IPS DF 19.7 (cell line): ENCODE measurements at regions not wholly inside any gene's neighbourhood (a gene's known extent, or its start where the extent isn't known, plus 50 kb on each side); places are given as distances from the start of the nearest gene placed in this dataset.

Source experiments
- DNase-seq: peaks from one replicate; pipeline ENCODE4 v3.0.0-alpha.2; 2013; ENCODE audit warnings: low read depth, low spot score

DNA sequence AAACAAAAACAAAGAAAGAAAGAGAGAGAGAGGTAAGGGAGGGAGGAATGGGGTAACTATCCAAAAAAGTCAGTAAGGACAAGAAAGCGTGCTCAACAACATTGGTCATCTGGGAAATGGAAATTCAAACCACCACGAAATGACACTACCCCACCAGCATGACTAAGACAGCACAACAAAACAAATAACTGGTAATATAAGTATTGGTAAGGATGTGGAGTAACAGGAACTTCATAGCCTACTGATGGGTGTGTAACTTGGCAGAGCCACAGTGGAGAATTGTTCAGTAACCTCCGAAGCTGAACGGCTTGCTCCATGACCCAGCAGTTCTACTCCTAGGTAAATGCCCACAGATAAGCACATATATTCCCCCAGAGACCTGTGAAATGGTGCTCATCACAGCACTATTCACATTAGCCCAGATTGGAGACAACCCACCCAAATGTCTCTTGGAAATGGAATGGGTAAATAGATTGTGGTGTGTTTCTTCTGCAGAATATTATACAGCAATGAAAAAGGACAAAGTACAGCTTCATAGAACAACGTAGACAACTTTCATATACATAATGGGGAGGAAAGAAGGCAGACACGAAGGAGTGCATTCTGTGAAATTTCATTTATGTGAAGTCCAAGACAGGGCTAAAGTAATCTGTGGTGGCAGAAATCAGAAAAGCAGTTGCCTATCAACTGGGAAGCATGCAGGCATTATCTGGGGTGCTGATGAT lies 95.5 kb upstream of the ATP6AP2 start:
- no peak for DNase-seq

DNA sequence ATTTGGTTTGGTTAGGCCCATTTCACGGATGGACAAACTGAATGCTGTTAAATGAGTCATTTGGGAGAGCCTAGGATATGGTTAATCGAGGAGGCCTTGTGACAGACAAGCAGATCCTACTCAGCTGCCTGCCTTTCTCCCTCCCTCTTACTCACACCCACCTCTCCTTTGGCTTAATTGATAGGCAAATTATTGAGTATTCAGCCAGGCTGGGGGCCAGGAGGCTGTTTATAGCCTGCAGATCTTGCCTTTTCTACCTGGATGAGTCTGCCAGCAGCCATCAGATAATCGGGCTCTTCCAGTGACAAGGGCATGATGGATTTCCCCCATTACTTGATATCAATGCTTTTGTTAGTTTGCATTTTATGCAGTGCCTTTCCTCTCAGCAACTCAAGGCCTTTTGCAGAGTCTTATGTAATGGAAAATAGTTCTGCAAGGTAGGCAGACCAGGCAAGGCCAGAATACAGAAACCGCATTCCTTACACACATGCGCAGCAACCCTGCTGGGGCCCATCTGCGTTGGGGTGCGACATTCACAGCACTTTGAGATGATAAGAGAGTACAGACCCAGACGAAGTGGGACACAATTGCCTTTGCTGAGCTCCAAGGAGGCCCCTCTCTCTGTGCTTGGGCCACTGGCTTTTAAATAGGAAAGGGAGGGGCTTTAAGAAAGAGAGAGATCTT lies 96.2 kb upstream of the ATP6AP2 start:
- DNase-seq: no peak

DNA sequence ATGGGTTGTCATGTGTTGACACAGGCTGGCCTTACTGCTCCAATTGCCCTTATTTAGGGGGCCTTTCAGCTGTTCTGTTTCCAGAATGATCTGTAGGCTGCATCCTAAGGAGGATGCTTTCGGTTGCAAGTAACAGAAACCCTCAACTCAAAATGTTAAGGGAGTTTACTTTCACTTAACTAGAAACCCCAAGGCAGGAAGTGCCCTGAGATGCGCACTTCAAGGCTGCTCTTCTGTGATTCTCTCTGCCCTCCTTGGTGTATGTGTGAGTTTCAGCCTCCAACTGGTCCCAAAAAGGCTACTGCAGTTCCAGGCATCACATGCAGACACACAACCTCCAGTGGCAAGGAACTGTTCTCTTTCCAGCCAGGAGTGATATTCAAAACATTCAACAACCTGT lies 97.3 kb upstream of the ATP6AP2 start:
- DNase-seq: no peak

DNA sequence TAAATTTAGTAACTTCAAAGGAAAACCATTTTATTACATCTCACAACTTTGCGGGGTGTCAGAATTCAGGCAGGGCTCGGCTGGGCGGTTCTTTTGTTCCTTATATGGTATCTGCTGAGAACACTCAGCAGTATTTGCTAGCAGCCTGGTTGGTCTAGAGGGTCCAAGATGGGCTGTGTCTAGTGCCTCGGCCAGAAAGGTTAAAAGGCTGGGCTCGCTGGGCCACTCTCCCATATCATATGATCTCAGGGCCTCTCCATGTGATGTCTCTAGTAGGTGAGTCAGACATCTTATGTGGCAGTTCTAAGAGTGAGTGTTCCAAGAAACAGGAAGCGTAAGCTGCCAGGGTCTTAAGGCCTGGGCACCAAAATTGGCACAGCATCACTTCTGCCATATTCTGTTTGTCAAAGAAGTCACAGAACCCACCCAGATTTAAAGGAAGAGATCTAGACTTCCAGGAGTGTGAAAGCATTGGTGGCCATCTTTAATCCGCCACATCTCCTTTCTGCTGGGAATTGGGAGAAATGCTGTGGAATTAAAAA lies 100.9 kb upstream of the ATP6AP2 start:
- no peak for DNase-seq

DNA sequence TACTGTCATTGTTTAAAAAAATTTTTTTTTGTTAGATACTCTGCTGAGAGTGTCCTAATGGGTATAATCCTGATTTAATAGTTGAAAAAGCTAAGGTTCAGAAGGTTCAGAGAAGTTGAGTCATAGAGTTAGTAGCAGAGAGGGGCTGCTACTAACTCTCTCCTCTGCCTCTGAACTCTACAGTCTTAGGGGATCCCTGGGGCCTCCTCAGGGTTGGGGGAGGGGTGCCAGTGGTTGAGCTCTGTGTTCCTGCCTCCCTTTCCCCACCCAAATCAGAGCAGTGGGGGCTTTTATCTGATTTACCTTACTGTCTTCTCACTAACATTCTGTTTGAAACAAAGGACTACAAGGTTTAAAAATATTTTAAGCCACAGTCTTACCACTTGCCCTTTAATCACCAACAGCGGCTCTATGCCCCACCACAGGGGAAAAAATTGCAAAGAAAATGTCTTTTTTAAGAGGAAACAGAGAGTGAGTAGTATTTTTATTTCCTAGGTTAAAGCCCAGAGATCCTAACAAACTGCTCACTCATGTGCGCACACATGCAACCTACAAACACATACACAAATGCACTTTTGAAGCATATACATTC lies 102.2 kb upstream of the ATP6AP2 start:
- no peak for DNase-seq

DNA sequence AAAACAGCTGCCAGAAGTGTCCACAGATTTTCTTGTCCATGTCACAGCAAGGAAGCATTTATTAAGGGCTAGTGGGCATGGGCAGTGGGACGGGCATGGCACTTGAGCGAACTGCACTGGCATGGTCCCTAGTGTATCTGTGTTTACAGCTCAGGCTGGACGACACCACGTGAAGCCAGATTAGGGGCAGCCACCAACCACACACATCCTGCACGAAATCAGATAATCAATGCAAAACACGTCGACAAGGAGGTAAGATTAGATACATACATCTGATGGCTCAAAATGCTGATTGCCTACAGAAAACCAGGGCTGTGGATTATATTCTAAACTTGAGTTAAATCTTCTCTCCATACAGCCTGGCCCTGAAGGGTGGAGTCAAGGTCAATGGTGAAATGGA lies 103.8 kb upstream of the ATP6AP2 start:
- DNase-seq: no peak

DNA sequence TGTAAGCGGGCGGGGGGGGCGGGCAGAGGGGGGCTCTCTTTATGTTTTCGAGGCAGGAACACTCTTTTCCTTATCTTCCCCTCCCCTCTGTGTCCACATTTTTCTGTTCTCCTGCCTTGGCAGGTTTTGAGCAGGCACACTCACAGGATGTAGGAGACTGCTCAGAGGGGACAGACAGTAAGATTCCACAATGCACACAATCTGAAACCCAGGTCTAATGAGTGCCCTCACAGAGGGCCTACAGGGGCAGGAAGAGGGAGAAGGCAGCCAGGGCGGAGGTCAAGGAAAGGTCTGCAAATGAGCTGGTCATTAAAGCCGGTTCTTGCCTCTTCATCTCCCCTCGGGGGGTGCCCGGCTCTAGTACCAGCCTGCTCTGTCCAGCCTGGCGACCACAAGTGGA lies 106.1 kb upstream of the ATP6AP2 start:
- DNase-seq: no peak

DNA sequence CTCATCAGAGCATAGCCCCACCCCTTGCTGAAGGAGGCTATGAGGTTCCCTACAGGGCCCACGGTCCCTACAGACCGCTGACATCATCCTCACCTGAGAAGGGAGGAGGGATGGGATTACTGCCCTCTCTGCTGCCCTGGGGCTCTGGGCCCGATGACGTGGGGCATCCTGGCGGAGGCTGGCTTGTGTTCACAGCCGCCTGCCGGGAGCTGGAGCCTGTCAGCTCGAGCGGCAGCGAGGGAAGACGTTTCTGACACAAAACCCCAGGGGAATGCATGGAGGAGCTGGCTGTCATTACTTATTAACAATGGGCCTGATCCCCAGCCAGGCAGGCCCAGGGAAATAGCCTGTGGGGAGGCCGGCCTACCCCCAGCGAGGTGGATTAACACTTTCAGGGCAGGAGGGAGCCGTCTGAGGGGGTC lies 106.6 kb upstream of the ATP6AP2 start:
- peak; percentile 72 for DNase-seq

DNA sequence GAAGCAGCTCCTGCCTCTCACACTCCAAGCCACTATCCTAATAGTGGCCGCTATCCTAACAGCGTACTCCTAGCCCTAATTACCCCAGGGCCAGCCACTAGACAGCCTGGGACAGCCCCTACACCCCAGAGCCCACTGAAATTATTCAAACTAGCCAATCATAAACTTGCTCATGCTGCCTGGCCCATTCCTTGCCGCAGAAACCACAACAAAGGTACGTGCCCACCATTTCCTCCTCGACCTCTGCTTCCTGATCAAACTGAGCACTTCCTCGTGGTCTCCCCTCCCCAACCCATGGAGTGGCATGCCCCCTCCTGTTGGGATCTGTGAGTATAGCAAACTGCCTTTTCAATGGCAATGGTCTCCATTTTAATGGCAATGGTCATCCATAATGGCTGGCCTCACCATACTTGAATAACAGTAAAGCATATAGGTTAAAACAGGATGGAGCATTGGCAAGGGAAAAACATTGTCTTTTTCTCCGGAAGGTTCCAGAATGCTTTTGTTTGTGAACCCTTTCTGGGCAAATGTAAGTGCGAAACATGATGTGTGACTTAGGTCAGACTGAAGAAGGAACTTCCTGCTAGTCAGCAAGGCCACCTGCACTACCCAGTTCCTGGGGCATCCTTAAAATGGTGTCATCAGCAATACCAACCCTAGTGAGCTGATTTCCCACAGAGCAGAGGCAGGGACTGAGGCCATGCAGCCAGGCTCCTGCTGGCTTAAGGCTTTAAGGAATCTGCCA lies 107.1 kb upstream of the ATP6AP2 start:
- no peak for DNase-seq

DNA sequence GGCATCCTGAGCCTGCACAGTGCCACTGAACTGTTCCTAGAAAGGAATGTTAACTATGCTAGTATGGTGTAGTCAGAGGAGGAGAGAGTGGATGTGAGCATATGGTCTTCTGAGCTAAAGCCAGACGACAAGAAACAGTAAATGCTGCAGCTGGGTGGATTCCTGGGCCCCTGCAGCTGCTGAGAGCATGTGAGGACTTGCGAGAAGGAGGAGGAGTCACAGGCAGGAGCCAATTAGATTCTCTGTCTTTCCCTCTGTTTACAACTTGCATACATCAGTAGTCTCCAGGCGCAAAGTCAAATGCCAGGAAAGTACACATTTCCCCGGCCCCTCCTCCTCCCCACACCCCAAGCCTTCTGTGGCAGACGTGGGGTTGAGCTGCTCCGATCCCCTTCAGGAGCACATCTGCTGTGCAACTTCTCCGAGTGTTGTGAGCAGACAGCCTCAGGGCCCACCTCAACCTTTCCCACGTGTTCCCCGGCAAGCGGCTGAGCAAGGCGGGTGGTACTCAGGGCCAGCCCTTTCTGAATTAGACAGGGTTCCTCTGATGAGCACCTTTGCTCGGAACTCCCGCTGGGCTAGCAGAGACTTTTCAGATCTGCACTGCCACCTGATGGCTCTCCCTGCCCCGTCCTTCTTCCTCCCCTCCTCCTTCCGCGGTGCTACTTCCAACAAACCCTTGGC lies 108.7 kb upstream of the ATP6AP2 start:
- DNase-seq: no peak

DNA sequence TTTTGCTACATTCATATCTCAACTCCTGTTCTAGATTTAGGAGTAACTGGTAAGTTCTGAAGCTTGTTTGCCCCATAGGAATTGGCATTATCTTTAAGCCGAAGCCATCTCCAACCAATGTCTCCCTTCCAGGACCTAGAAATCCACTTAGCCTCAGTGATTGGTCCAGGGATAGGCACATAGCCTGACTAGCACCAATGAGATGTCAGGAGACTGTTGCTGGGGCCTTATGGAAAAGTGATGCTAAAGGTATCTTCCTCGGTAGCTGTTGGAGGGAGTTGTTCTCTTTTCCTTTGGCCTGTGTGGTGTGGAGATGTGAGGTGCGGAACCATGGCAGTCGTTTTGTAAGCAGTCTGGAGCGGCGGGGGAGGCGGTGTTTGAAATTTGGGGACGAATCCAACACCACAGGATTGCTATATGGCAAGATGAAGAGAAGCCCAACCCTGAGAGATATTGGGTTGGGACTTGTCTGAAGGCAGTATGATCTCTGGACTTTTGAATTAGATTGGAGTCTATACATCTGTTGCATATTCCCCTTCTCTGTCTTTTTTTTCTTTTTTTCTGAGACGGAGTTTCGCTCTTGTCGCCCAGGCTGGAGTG lies 109.8 kb upstream of the ATP6AP2 start:
- DNase-seq: no peak

DNA sequence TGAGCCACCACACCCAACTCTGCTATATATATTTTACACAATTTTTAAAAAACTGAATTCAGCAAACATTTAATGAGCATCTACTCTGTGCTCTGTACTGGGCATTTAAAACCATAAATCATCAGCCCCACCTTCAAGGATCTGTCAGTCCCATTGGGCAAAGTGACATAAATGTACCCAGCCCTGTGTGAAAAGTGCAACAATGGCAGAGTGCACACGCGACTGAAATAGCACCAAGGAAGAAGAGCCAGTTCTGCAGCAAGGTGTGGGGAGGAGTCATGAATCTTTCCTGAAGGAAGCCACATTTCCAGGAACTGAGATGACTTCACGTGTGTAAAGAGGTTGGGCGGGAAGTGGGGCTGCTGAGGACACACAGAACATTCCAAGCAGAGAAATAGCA lies 111.5 kb upstream of the ATP6AP2 start:
- no peak for DNase-seq

DNA sequence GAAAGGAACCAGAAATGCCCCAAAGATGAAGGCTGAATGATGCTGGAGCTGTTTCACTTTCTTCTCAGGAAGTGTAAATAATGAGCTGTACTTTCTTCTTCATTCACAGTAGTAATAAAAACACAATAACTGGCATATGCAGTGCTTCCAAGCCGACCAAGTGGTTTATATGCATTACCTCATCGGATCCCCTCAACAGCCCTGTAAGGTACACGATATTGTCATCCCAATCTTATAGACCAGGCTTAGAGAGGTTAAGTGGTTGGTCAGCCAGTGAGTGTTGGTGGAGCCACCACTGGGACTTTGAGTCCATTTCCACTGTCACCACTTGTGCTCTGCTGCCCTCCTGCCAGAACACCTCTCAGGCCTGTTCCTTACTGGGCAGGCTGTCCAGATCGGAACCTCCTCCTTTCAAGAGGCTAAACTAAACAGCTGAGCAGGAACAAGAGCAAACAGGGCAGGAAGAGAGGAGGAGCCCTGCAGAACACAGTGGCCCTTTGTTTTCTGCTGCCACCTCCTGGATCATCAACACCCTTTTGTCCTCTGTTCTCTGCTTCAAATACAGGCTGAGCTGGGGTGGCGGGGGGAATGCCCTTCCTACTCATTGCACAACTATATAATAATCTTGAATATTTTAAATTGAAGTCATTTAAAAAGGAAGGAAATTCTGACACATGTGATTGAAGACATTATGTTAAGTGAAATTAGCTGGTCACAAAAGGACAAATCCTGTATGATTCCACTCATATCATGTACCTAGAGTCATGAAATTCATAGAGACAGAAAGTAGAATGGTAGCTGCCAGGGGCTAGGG lies 112.5 kb upstream of the ATP6AP2 start:
- no peak for DNase-seq

DNA sequence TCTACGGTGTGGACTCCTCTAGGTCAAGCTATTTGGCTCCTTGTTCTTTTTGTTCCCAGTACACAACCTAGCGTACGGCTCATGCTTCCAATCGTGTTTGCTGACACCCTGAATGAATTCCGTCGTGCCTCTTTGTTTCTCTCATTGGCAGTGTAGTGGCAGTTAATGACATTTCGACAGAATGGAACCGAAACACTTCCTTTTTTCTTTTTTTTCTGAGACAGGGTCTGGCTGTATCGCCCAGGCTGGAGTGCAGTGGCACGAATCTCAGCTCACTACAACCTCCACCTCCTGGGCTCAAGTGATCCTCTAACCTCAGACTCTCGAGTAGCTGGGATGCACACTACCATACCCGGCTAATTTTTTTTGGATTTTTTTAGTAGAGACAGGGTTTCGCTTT lies 113.3 kb upstream of the ATP6AP2 start:
- no peak for DNase-seq

DNA sequence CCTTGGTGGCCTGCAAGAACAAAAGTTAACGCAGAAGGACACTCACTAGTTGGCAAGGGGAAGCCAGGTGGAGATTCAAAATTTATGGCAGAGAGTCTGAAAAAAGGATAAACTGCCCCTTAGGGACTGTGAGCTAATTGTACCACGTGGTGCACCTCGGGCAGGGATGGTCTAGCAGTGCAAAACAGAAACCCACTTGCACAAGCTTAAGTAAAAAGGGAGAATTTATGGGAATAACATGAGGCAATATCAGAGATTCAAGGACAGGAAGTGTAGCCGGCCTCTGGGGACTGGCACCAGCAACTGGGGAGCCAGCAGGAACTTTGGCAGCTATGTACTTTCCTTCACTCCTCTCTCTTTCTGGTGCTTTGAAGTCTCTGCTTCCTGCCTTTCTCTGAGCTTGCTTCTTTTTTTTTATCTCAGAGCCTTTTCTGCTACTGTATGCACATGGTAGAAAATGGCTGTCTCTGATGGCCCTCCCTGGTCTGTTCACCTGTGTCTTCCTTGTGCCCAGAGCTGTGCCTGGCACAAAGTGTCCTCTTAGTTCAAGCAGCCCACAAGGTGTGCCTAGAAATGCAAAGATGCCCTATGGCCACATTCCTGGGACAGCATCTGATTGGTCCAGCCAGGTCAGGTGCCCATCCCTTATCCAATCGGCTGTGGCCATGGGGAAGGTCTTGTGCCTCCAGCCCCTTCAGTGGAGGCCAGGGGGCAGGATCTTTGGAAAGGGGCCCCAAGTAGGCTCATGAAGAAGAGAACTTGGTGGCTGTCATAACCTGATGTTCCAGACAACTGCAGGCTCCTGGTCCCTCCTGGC lies 114.8 kb upstream of the ATP6AP2 start:
- no peak for DNase-seq

DNA sequence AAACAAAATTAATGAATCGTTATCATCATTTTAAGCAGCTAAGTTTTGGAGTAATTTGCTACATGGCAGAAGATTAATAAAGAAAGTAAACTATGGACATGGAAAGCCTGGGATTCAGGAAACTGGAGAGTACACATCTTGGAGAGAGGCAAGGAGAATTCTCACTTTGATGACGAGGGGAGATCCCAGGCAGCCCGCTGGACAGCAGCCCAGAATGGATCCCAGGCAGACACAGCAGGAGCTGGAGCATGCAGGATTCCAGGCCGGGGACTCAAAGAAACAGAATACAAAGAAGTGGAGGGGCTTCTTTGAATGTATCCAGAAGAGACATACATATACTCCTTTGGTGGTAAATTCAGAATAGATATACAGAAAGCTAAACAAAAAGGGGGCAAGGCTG lies 118.0 kb upstream of the ATP6AP2 start:
- DNase-seq: no peak

DNA sequence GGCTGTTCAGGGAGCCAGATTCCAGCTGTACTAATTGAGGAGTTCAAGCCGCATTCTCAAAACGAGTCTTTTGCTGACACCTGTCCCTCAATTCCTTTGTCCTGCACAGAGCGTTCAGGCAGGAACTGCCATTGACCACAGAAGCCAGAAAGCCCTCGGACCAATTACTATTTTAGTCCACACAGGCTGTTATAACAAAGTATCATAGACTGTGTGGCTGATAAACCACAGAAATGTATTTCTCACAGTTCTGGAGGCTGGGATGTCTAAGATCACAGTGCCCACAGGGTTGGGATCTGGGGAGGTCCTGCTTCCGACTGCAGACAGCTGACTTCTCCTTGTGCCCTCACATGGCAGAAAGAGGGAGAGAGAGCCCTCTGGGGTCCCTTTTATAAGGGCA lies 119.8 kb upstream of the ATP6AP2 start:
- DNase-seq: no peak

DNA sequence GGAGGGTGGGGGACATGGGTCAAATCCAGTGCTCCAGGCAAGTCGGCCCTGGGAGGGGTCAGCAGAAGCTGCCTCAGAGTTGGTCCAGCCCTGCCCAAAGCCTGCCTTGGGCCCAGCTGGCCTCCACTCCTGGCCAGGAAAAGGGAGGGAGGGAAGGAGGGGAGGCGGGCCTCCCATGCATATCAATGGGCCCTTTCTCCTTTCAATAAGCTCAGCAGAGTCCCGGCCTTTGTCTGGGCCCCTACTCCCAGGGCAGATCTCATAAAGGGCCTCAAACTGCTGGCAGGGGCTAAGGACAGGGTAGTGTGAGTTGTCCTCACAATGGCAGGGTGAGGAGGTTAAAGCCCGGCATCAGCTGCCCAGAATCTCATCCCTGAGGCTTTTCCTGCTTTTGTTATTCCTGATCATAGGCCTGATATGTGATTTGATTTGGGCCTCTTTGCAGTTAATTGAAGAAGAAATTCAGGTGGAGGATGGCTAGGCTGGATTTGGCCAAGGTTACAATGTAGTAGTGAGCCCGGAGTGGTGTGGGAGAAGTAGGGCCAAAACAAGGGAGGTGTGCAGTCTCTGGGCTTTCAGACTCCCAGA lies 121.1 kb upstream of the ATP6AP2 start:
- peak; percentile 40 for DNase-seq

DNA sequence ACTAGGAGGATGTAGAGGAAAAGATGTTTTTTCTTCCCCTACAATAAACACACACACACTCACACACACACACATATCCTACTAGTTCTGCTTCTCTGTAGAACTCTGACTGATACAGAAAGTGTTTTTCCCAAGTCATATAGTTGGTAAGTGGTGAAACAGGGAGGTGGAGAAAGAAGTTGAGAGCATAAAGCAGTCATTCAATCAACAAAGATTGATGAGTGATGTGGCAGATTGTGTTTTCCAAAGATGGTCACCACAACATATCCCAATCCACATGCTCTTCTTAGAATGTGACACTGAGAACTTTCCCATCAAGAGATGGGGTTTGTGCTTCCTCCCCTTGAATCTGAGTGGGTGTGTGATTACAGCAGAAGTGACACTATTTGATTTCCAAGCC lies 123.4 kb upstream of the ATP6AP2 start:
- no peak for DNase-seq
